Activated CD4-positive, alpha-beta memory T cell treated with anti-CD3 and anti-CD28 coated beads for 36 hours (primary cell): ENCODE measurements at regions not wholly inside any gene's neighbourhood (a gene's known extent, or its start where the extent isn't known, plus 50 kb on each side); places are given as distances from the start of the nearest gene placed in this dataset.

ENCODE experiments used
- CTCF ChIA-PET: fragments of 350-600 bp; sonication (Branson Sonifier 250); formaldehyde crosslinking; loops from one replicate; lab custom pipeline; 2021; ENCODE audit warnings: antibody characterized with exemption, inconsistent platforms; lab: Charles Lee
- POLR2A ChIA-PET: fragments of 350-600 bp; sonication (Branson Sonifier 250); formaldehyde crosslinking; loops from one replicate; lab custom pipeline; 2021; ENCODE audit warnings: antibody characterized with exemption; lab: Charles Lee
- DNase-seq: peaks from one replicate; pipeline ENCODE4 v3.0.0-alpha.2; 2020
- H3K27ac Mint-ChIP-seq: one replicate; pipeline ENCODE4 v1.8.0; 2021; ENCODE audit warnings: mixed read lengths
- H3K27me3 Mint-ChIP-seq: one replicate; pipeline ENCODE4 v1.8.0; 2021; ENCODE audit warnings: mixed read lengths
- H3K36me3 Mint-ChIP-seq: one replicate; pipeline ENCODE4 v1.8.0; 2021; ENCODE audit warnings: mixed read lengths
- H3K4me1 Mint-ChIP-seq: one replicate; pipeline ENCODE4 v1.8.0; 2021; ENCODE audit warnings: low read depth, mixed read lengths
- H3K4me3 Mint-ChIP-seq: one replicate; pipeline ENCODE4 v1.8.0; 2021; ENCODE audit warnings: mild to moderate bottlenecking, mixed read lengths
- H3K9me3 Mint-ChIP-seq: one replicate; pipeline ENCODE4 v1.8.0; 2021; ENCODE audit warnings: mixed read lengths
- intact Hi-C: fragments of 100-400 bp; cut with micrococcal nuclease; formaldehyde crosslinking; loops from one replicate; pipeline ENCODE4 v1.15.1; 2023

GRCh38 chr11:128341280-128342248 is 245.8 kb downstream of the ETS1 start:
- CTCF ChIA-PET = interaction anchor here (0.7 to 7.2 kb wide), 8 partner anchors 17 to 169 kb away, joined by 3 to 49 read pairs (median 4); no protein-coding TSS in a partner anchor
- peaks cover 82% of the 10 kb centered on the region for H3K4me1 Mint-ChIP-seq
- no peaks in the 10 kb centered on the region for H3K9me3 Mint-ChIP-seq
- no peaks in the 10 kb centered on the region for H3K27me3 Mint-ChIP-seq
- H3K36me3 Mint-ChIP-seq = no peaks in the 10 kb centered on the region
- POLR2A ChIA-PET = interaction anchor here (0.6 to 5.6 kb wide), 12 partner anchors 11 to 184 kb away, joined by 3 to 93 read pairs (median 7); no protein-coding TSS in a partner anchor
- peak; percentile 73 for DNase-seq
- intact Hi-C loops = loop anchor here (1.0 to 10.0 kb wide), 6 partner anchors 39 to 1663 kb away; partner anchors contain the start of genes FLI1 and PRDM10
- H3K4me3 Mint-ChIP-seq = peak overlapping the region; percentile 66
- peak overlapping the region; percentile 88 for H3K27ac Mint-ChIP-seq

GRCh38 chr11:128339792-128340191 is 247.6 kb downstream of the ETS1 start:
- Mint-ChIP-seq H3K9me3 (no peaks in the 10 kb centered on the region), H3K36me3 (no peaks in the 10 kb centered on the region), H3K4me3 (no peak overlapping the region), H3K4me1 (peaks cover 66% of the 10 kb centered on the region), H3K27me3 (no peaks in the 10 kb centered on the region), H3K27ac (peak overlapping the region; percentile 86)
- CTCF ChIA-PET = interaction anchor here (0.7 to 1.8 kb wide), 7 partner anchors 9 to 182 kb away, joined by 3 to 8 read pairs (median 4); no protein-coding TSS in a partner anchor
- POLR2A ChIA-PET = interaction anchor here (0.6 to 1.7 kb wide), 10 partner anchors 9 to 137 kb away, joined by 3 to 25 read pairs (median 4); no protein-coding TSS in a partner anchor
- intact Hi-C loops = loop anchor here (1.0 to 10.0 kb wide), 6 partner anchors 10 to 1665 kb away; partner anchors contain the start of genes FLI1 and PRDM10
- no peak for DNase-seq

GRCh38 chr11:128338811-128339210 is 248.5 kb downstream of the ETS1 start:
- intact Hi-C loops = loop anchor here (1.0 kb wide), 1 partner anchor 10 kb away; no protein-coding TSS in a partner anchor
- Mint-ChIP-seq H3K36me3 (no peaks in the 10 kb centered on the region), H3K27ac (no peak overlapping the region), H3K4me3 (no peak overlapping the region), H3K27me3 (no peaks in the 10 kb centered on the region), H3K9me3 (no peaks in the 10 kb centered on the region), H3K4me1 (peaks cover 59% of the 10 kb centered on the region)
- ChIA-PET CTCF (interaction anchor here (1.0 to 1.8 kb wide), 6 partner anchors 15 to 181 kb away, joined by 3 to 8 read pairs (median 4); no protein-coding TSS in a partner anchor), POLR2A (interaction anchor here (1.1 to 1.7 kb wide), 2 partner anchors 8 to 14 kb away, joined by 5 to 13 read pairs; no protein-coding TSS in a partner anchor)
- DNase-seq = no peak

- CTCF ChIA-PET = interaction anchor here (0.8 to 1.7 kb wide), 3 partner anchors 12 to 178 kb away, joined by 3 to 6 read pairs (median 3); no protein-coding TSS in a partner anchor
- no peak for DNase-seq
- H3K36me3 Mint-ChIP-seq = no peaks in the 10 kb centered on the region
- POLR2A ChIA-PET = interaction anchor here (0.7 kb wide), 1 partner anchor 189 kb away, joined by 3 read pairs; no protein-coding TSS in a partner anchor
- no peak overlapping the region for H3K27ac Mint-ChIP-seq
- no peaks in the 10 kb centered on the region for H3K9me3 Mint-ChIP-seq
- H3K4me1 Mint-ChIP-seq = peaks cover 42% of the 10 kb centered on the region
- H3K27me3 Mint-ChIP-seq = no peaks in the 10 kb centered on the region
- H3K4me3 Mint-ChIP-seq = no peak overlapping the region
- intact Hi-C loops = no loop called here
Observed at GRCh38 chr11:128336203-128336602, 251.2 kb downstream of the ETS1 start.

- no peaks in the 10 kb centered on the region for H3K27me3 Mint-ChIP-seq
- no peaks in the 10 kb centered on the region for H3K36me3 Mint-ChIP-seq
- peaks cover 43% of the 10 kb centered on the region for H3K4me1 Mint-ChIP-seq
- no peak overlapping the region for H3K27ac Mint-ChIP-seq
- intact Hi-C loops = no loop called here
- ChIA-PET POLR2A (interaction anchor here (0.7 to 1.2 kb wide), 2 partner anchors 12 to 190 kb away, joined by 3 to 4 read pairs; no protein-coding TSS in a partner anchor), CTCF (interaction anchor here (1.2 to 1.7 kb wide), 2 partner anchors 12 to 163 kb away, joined by 3 to 6 read pairs; no protein-coding TSS in a partner anchor)
- DNase-seq = no peak
- H3K4me3 Mint-ChIP-seq = no peak overlapping the region
- H3K9me3 Mint-ChIP-seq = no peaks in the 10 kb centered on the region
Observed at GRCh38 chr11:128335729-128336128, 251.6 kb downstream of the ETS1 start.

- Mint-ChIP-seq H3K27me3 (no peaks in the 10 kb centered on the region), H3K9me3 (no peaks in the 10 kb centered on the region), H3K36me3 (no peaks in the 10 kb centered on the region), H3K4me3 (no peak overlapping the region), H3K27ac (no peak overlapping the region), H3K4me1 (peaks cover 43% of the 10 kb centered on the region)
- POLR2A ChIA-PET = interaction anchor here (0.6 to 1.2 kb wide), 4 partner anchors 9 to 50 kb away, joined by 3 to 5 read pairs (median 4); no protein-coding TSS in a partner anchor
- no peak for DNase-seq
- CTCF ChIA-PET = interaction anchor here (0.7 to 1.8 kb wide), 3 partner anchors 11 to 162 kb away, joined by 3 to 8 read pairs (median 3); no protein-coding TSS in a partner anchor
- intact Hi-C loops = no loop called here
Observed at GRCh38 chr11:128334311-128335044, 252.9 kb downstream of the ETS1 start.

GRCh38 chr11:128331317-128331716 is 256.0 kb downstream of the ETS1 start:
- Mint-ChIP-seq H3K36me3 (no peaks in the 10 kb centered on the region), H3K27me3 (no peaks in the 10 kb centered on the region), H3K27ac (peak overlapping the region; percentile 94), H3K4me1 (peaks cover 60% of the 10 kb centered on the region), H3K4me3 (peak overlapping the region; percentile 6), H3K9me3 (no peaks in the 10 kb centered on the region)
- POLR2A ChIA-PET = interaction anchor here (1.4 to 2.3 kb wide), 2 partner anchors 8 to 11 kb away, joined by 3 to 5 read pairs; no protein-coding TSS in a partner anchor
- intact Hi-C loops = no loop called here
- no peak for DNase-seq
- CTCF ChIA-PET = no interaction called here

GRCh38 chr11:128330203-128330602 is 257.2 kb downstream of the ETS1 start:
- Mint-ChIP-seq H3K27me3 (no peaks in the 10 kb centered on the region), H3K27ac (peak overlapping the region; percentile 94), H3K4me1 (peaks cover 67% of the 10 kb centered on the region), H3K4me3 (peak overlapping the region; percentile 3), H3K9me3 (no peaks in the 10 kb centered on the region), H3K36me3 (no peaks in the 10 kb centered on the region)
- intact Hi-C loops = no loop called here
- no peak for DNase-seq
- ChIA-PET POLR2A (interaction anchor here (1.4 to 8.4 kb wide), 5 partner anchors 9 to 40 kb away, joined by 3 to 93 read pairs (median 5); no protein-coding TSS in a partner anchor), CTCF (interaction anchor here (1.0 kb wide), 1 partner anchor 9 kb away, joined by 3 read pairs; no protein-coding TSS in a partner anchor)

GRCh38 chr11:128328955-128329551 is 258.3 kb downstream of the ETS1 start:
- ChIA-PET CTCF (interaction anchor here (1.2 to 1.3 kb wide), 2 partner anchors 34 to 39 kb away, joined by 3 read pairs; no protein-coding TSS in a partner anchor), POLR2A (interaction anchor here (1.0 to 8.4 kb wide), 4 partner anchors 14 to 179 kb away, joined by 3 to 93 read pairs (median 12); no protein-coding TSS in a partner anchor)
- peaks cover 76% of the 10 kb centered on the region for H3K4me1 Mint-ChIP-seq
- DNase-seq = peak; percentile 76
- intact Hi-C loops = loop anchor here (1.0 to 10.0 kb wide), 5 partner anchors 10 to 296 kb away; no protein-coding TSS in a partner anchor
- no peaks in the 10 kb centered on the region for H3K27me3 Mint-ChIP-seq
- H3K36me3 Mint-ChIP-seq = no peaks in the 10 kb centered on the region
- H3K27ac Mint-ChIP-seq = peak overlapping the region; percentile 94
- no peaks in the 10 kb centered on the region for H3K9me3 Mint-ChIP-seq
- H3K4me3 Mint-ChIP-seq = peak overlapping the region; percentile 21

- ChIA-PET CTCF (interaction anchor here (1.0 to 6.9 kb wide), 2 partner anchors 16 to 36 kb away, joined by 5 to 53 read pairs; no protein-coding TSS in a partner anchor), POLR2A (interaction anchor here (1.1 to 8.4 kb wide), 7 partner anchors 9 to 198 kb away, joined by 3 to 93 read pairs (median 4); no protein-coding TSS in a partner anchor)
- no peaks in the 10 kb centered on the region for H3K27me3 Mint-ChIP-seq
- H3K27ac Mint-ChIP-seq = peak overlapping the region; percentile 94
- H3K4me1 Mint-ChIP-seq = peaks cover 91% of the 10 kb centered on the region
- DNase-seq = no peak
- no peaks in the 10 kb centered on the region for H3K9me3 Mint-ChIP-seq
- peak overlapping the region; percentile 31 for H3K4me3 Mint-ChIP-seq
- no peaks in the 10 kb centered on the region for H3K36me3 Mint-ChIP-seq
- intact Hi-C loops = loop anchor here (5.0 to 10.0 kb wide), 2 partner anchors 100 to 298 kb away; no protein-coding TSS in a partner anchor
Observed at GRCh38 chr11:128327274-128327673, 260.1 kb downstream of the ETS1 start.
